Neutrophil (primary cell): ENCODE measurements at regions not wholly inside any gene's neighbourhood (a gene's known extent, or its start where the extent isn't known, plus 50 kb on each side); places are given as distances from the start of the nearest gene placed in this dataset.

Source experiments
- H3K27ac ChIP-seq: fragments of 200-600 bp; sonication (generic); 2 replicates; pipeline ENCODE4 v1.5.1; 2016; ENCODE audit warnings: mild to moderate bottlenecking, moderate library complexity
- H3K27me3 ChIP-seq: fragments of 200-600 bp; sonication (generic); 2 replicates; pipeline ENCODE4 v1.6.0; 2016; ENCODE audit warnings: mild to moderate bottlenecking
- H3K36me3 ChIP-seq: fragments of 200-600 bp; sonication (generic); 2 replicates; pipeline ENCODE4 v1.5.1; 2017
- H3K4me1 ChIP-seq, 2 experiments: fragments of 200-600 bp in 1 of 2; sonication (generic) in 1 of 2; 1 replicate in 1 of 2; 2 replicates in 1 of 2; pipeline versions ENCODE4 v1.5.1 to v1.6.1; 2013 to 2016; ENCODE audit warnings: low read depth in 1 of 2, low read length in 1 of 2, mild to moderate bottlenecking in 1 of 2, moderate library complexity in 1 of 2; ENCODE audit not compliant: control insufficient read depth in 1 of 2, insufficient read depth in 1 of 2
- H3K4me3 ChIP-seq, 2 experiments: fragments of 200-600 bp in 1 of 2; sonication (generic) in 1 of 2; 1 replicate in 1 of 2; 2 replicates in 1 of 2; pipeline ENCODE4 v1.5.1; 2013 to 2016; ENCODE audit warnings: low read depth in 1 of 2, low read length in 1 of 2, mild to moderate bottlenecking in 1 of 2, moderate library complexity in 1 of 2
- H3K9me3 ChIP-seq: fragments of 200-600 bp; sonication (generic); 2 replicates; pipeline ENCODE4 v1.5.1; 2016
- CTCF ChIP-seq: fragments of 200-600 bp; sonication (generic); IDR thresholded peaks from 2 replicates; pipeline ENCODE4 v1.5.1; 2016; ENCODE audit warnings: antibody characterized with exemption

- Histone ChIP-seq H3K27ac (peak overlapping the region; percentile 31), H3K4me3 (no peak overlapping the region), H3K9me3 (no peaks in the 10 kb centered on the region), H3K27me3 (no peaks in the 10 kb centered on the region), H3K36me3 (no peaks in the 10 kb centered on the region), H3K4me1 (peaks cover 19% of the 10 kb centered on the region in 2 experiments)
- no peak for TF ChIP-seq CTCF
Observed at GRCh38 chr7:106463851-106464611, 179.2 kb upstream of the NAMPT start.

DNA sequence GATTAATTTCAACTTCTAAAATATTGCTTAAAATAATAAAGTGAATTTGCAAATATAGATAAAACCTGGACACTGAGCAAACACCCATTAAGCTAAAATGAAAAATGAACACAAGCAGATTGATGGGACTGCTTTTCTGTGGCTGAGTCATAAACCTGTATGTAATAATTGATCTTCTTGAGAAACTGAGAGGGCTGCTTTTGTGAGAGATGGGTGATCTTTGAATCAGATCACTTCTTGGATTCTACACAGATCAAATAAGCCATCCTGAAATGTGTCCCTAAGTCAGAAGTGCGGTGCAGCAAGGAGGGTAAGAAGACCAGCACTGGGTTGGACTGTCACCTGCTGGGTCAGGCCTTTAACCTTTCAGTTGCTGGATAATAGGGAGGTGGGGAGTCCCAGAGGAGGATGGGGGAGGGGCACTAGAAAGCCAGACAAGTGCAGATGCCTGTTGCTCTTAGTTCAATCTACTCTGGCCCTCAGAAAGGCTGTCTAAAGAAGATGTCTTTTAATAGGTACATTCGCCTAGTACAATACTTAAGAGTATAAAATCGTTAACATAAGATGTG lies 178.2 kb upstream of the NAMPT start:
- Histone ChIP-seq H3K36me3 (no peaks in the 10 kb centered on the region), H3K4me3 (no peak overlapping the region), H3K9me3 (no peaks in the 10 kb centered on the region), H3K27me3 (no peaks in the 10 kb centered on the region), H3K4me1 (peaks cover 19% of the 10 kb centered on the region in 2 experiments), H3K27ac (peak overlapping the region; percentile 64)
- no peak for TF ChIP-seq CTCF

GRCh38 chr7:106462365-106462859 lies 177.6 kb upstream of the NAMPT start:
- H3K27ac ChIP-seq = peak overlapping the region; percentile 64
- H3K27me3 ChIP-seq = no peaks in the 10 kb centered on the region
- peaks cover 19% of the 10 kb centered on the region in 2 experiments for H3K4me1 ChIP-seq
- no peaks in the 10 kb centered on the region for H3K9me3 ChIP-seq
- H3K4me3 ChIP-seq = no peak overlapping the region
- TF ChIP-seq CTCF = peak; percentile 81
- no peaks in the 10 kb centered on the region for H3K36me3 ChIP-seq

- no peak overlapping the region for H3K4me3 ChIP-seq
- H3K9me3 ChIP-seq = no peaks in the 10 kb centered on the region
- H3K27me3 ChIP-seq = no peaks in the 10 kb centered on the region
- H3K36me3 ChIP-seq = no peaks in the 10 kb centered on the region
- peak overlapping the region; percentile 64 for H3K27ac ChIP-seq
- no peak for TF ChIP-seq CTCF
- peaks cover 19% of the 10 kb centered on the region in 2 experiments for H3K4me1 ChIP-seq
Observed at GRCh38 chr7:106460792-106461254, 176.0 kb upstream of the NAMPT start.

DNA sequence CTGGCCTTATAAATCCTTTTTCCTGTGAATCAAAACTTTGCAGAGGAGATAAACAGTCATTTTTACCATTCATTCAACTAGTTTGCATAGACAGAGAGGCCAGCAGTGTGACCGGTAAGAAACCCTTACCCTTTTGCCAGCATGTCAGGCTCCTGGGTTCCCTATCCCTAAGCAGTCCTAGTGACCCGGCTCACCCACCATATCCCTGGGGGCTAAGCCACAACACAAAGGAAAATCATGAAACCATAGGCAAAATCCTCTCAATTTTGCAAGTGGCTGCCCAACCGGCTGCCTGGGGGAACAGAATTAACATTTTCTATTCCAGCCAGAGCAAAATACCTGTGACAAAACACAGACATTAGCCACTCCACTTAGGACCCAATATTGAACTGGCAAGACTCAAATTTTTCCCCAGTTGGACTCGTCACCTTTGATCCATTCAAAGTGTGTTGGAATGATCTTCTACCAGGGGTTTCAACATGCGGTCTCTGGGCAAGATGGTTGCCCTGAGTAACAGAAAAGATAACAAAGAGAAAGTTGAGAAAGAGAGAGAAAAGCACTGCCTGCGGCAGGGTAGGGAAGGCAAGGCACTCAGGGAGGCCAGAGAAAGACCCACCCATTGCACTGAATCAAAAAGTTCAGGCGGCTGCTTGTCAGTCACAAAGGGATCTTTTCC lies 174.8 kb upstream of the NAMPT start:
- Histone ChIP-seq H3K9me3 (no peaks in the 10 kb centered on the region), H3K4me3 (no peak overlapping the region), H3K4me1 (peaks cover 19% of the 10 kb centered on the region in 2 experiments), H3K27me3 (no peaks in the 10 kb centered on the region), H3K27ac (peak overlapping the region; percentile 46), H3K36me3 (no peaks in the 10 kb centered on the region)
- TF ChIP-seq CTCF = no peak
